GM21360 (cell line): ENCODE measurements at regions not wholly inside any gene's neighbourhood (a gene's known extent, or its start where the extent isn't known, plus 50 kb on each side); places are given as distances from the start of the nearest gene placed in this dataset.

Experiments used
- ATAC-seq: cut with Tn5 transposase; IDR thresholded peaks from one replicate; pipeline ENCODE4 v1.9.1; 2021; ENCODE audit warnings: mild to moderate bottlenecking, moderate library complexity; ENCODE audit not compliant: unreplicated experiment

DNA sequence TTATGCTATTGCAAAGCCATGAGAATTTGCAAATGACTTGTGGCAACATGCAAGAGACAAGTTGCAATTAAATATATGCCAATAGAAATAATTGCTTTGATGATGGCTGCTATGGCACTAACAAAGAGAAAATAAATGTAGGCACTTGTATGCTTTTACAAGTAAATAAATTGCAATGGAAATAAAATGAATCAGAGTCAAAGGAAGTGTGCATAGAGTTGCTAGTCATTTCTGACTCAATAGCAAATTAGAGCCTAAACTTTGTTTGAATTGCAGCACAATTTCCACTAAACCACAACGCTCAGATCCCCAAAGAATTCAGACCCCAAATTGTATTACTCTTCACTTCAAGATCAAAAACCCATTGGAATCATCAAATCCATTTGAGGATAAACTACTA is 792.1 kb upstream of the ARGLU1 start:
- ATAC-seq = no peak

DNA sequence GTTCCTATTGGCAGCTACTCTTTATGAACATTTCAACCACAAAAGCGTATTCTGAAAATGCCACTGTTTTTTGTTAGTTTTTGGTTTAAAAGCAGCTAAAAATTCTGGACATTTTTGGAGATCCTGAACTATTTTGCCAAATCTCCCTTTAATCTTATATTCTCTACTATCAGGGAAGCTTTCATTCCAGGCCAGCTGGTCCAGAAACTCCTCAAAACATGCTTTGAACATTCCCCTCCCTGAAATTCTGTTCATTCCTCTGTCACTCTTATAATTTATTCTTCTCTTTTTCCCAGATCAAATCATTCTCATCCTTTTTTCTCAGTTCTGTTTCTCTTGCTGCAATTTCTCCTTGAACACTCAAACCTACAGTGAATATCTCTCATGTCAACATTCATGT is 790.9 kb upstream of the ARGLU1 start:
- ATAC-seq = no peak

DNA sequence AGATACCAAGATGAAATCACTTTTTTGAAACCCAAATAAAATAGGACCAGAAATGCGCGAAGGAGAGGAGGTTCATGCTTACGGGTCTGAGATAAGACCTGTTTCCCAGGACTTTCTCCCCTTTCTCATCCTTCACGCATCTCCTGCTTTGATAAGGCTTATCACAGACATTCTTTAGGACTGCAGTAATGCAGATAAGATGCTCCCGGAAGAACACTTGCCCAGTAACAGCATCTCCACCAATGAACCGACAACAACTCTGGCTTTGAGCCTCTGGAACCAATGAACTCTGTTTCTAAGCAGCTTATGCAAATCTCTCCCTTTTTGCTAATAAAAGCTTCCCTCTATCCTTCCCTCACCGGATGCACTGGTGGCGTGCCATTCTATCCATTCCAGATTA is 783.4 kb upstream of the ARGLU1 start:
- no peak for ATAC-seq

DNA sequence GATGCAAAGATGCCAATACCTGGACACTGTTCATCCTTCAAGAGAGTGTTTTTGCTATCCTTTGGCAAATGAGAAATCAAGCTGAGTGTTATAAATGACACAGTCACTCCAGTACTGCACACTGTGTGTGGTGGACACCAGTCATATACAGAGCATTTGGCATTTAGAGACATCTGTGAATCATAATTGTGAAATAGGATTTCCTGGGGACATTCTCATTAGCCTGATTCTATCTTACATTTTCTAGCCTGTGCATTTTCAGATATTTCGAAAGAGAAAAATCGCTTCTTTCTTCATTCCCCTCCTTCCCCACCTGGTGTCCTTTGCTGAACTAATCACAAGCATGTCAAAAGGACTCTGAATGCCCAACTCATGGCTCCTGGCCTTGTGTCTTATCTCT is 781.0 kb upstream of the ARGLU1 start:
- no peak for ATAC-seq

DNA sequence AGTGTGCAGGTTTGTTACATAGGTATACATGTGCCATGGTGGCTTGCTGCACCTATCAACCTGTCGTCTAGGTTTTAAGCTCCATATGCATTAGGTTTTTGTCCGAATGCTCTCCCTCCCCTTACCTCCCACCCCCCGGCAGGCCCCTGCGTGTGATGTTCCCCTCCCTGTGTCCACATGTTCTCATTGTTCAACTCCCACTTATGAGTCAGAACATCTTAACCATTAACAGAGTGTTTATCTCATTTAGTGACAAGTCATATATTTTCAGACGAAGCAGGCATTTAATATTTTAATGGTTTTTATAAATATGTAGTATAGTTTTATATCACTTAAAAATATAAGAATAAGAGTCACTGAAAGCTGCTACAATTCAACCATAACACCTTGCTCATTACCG is 780.5 kb upstream of the ARGLU1 start:
- ATAC-seq = no peak

DNA sequence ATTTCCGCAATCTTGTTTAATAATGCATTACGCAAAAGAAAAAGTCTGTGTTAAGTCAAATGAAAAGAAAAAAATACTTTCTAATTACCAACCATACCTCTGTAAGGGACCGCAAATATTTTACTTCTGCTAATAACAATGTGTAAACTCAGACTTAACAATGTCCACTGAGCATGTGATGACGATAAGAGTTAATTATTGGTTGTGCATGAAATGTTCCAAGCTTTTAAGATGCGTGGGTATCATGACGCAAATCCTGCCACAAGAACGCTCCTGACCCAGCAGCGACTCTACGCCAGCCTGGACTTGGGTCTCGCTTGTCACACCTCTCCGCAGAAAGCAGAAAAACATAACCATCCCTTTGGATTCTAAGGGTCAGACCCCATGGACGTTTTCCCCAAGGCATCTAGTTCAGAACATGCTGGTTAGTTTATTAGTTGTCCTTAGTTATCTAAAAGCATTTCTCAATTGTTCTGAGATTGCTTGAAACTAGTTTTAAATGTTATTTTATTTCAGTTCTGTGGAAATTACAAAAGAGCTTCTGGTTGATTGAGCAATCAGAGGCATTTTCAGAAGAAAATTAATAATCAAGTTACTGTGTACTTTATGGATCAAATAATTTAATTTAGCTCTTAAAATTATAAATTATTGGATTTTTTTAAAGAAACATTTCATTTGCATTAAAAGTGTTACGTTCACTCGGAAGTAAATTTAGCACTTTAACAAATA is 779.9 kb upstream of the ARGLU1 start:
- no peak for ATAC-seq

DNA sequence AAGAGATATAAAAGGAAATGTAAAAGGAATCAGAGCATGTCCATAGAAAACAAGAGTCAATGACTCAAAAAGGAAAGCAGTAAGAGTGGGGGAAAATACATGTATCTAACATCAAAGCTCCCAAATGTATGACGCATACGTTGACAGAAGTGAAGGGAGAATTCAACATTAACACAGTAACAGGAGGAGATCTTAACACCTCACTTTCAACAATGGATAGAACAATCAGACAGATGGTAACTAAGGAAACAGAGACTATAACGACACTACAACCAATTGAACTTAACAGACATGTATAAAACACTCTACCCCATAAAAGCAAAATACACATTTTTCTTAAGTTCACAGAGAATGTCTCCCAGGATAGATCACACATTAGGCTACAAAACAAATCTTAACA is 774.8 kb upstream of the ARGLU1 start:
- no peak for ATAC-seq

DNA sequence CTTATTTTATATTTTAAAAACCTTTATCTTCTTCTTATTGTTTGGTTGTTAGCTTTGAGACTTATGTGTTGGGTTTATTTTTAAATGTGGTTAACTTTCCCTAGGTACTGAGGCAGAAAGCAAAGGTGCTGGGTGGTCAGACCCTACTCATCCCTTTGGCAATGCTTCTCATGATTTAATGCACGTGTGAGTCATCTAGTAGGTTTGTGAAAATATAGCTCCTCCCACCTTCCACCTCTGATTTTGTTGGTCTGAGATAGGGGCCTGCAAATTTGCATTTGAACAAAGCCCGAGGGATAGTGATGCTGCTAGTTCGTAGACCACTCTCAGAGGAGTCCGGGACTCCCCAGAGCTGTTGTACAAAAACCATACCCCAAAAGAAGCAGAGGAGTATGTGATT is 771.3 kb upstream of the ARGLU1 start:
- ATAC-seq = no peak

DNA sequence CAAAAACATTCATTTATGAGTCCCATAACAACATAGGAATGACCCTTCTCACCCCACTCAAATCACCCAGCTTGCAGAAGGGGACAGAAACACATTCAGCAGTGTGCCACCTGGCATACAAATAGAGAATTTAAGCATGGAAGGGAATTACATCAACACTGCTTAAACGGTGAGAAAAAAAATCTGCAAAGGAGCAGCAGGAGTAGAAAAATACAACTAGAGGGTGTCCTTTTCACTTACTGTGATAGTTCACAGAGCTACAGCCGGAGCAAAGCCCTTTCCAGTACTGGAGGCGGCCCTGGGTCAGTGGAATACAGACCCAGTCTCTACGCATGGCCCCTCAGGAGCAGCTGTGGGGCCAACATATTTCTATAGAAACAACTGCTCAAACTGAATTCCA is 764.3 kb upstream of the ARGLU1 start:
- no peak for ATAC-seq

DNA sequence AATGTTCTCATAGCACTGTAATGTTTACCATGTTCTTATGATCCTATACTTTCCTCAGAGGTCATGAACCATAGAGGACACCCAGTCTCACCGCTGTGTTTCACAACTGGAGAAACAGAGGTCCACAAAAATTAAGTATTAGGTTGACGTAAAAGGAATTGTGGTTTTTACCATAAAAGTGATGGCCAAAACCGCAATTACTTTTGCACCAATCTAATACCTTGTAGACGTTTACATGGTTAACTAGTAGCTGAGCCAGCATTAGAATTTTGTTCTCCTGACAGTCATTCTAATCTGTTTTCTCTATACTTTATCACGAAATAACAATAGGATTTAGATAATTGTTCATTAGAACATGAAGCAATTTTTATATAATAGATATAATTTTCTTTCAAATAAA is 763.4 kb upstream of the ARGLU1 start:
- ATAC-seq = no peak

DNA sequence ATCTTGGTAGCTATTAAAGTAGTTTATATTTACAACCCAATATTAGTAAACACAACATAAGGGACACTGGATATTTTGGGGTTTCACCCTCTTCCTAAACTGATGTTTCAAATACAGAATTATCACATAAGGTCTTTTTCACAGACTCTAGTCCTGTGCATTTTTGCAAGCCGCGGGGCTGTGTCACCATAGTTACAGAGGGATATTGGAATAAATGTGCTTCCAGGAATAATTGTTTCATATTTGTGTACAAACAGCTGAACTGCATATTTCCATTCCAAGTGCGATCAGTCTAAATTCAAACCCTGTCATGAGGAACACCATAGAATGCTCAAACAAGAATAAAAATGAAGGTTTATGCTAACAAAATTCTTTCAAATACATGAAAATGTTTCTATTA is 762.5 kb upstream of the ARGLU1 start:
- no peak for ATAC-seq

DNA sequence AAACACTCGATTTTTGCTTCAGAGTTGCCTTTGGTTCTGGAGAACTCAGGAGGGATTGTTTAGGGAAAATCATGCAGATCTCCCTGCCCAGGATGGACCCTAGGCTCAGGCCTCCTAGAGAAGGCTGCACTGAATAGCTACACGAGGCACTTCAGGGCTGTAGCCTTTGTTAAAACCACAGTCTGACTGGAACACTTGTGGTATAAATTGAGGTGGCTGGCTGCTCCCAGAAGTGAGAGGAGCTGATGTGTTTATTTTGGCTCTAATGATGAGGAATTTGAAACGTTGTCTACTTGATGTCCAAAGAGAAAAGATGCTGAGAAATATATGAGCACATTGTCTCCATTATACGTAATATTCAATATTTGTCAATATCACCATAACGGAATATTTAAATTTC is 762.1 kb upstream of the ARGLU1 start:
- ATAC-seq = no peak

DNA sequence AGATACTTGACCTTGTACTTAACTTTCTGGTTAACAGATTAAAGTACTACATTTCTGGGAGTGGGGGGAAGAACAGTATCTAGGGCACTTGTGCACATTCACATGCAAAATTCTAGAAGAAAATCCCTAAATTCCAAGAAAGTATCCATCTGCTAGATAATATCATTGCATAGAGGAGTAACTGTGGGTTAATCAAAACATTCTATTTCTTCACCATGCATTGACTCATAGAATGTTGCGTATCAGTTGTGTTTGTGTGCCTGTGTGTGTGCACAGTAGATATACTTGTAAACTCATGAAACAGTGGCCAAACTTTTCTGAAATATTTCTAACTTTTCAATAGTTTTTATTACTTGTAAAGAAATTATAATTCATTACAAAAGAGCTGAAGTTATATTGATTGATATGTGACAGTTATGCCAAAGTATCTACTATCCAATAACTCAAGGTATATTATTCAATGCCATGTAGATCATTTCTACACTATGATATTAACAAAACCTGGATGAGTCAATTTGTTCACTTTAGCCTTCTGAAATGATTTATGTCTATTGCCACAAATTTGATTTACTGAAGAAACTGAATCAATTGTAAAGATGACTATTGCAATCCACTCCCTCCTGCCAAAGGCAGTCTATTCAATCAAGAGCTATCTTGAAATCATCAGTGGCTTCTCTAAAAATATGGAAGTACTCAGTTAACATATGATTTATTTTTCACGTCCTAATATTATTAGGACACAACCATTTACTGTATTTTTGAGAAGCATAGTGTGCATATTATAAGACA is 756.7 kb upstream of the ARGLU1 start:
- ATAC-seq = no peak

DNA sequence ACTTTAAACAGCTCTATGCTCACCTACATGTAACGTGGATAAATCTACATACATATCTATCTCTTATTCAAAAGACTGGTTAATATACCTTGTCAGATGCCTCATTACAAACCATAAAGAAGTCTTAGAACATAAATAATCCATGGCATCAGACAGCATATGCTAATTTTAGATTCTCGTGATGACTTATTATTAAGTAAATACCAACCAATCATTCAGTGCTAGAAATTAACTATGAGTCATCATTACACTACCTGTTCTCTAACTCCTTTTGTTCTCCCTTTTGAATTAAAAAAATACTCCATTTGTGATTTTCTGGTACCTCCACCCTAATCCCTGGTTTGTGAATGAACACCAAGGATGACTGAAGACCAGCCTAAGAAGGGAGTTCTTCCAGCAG is 754.3 kb upstream of the ARGLU1 start:
- no peak for ATAC-seq

DNA sequence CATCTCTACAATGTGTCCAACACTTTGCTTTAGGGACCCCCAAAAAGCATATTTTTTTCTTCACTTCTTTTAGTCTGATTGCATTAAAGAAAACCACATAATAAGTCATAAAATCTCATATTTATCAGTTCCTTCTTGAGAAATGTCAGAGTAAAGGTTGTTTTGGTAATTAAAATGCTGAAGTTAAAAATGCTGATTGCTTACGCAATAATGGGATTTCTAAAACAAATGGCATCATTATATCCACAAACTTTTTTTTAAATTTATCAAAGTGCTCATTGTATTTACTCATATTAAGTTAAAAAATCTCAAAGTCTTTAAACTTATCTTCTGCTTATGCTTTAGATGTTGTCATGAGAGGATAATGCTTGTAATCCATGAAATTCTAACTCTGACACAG is 737.2 kb upstream of the ARGLU1 start:
- ATAC-seq = no peak

DNA sequence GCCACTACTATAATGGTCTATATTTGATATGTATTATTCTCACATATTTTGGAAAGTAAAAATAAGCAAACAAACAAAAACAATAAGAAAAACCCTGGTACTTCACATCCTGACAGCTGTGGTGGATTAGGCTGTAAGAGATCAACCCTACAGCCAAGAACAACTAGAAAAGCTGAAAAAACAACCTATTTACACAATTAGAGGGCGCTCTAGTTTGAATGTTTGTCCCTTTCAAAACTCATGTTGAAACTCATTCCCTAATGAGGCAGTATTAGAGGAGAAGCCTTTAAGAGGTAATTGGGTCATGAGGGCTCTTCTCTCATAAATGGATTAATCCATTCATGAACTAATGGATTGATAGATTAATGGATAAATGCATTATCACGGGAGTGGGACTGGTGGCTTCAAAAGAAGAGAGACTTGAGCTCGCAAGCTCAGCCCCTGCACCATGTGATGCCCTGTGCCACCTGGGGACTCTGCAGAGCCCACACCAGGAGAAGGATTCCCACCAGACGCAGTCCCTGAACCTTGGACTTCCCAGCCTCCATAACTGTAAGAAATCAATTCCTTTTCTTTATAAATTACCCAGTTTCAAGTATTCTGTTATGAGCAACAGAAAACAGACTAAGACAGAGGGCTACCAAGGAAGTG is 733.9 kb upstream of the ARGLU1 start:
- ATAC-seq = no peak

DNA sequence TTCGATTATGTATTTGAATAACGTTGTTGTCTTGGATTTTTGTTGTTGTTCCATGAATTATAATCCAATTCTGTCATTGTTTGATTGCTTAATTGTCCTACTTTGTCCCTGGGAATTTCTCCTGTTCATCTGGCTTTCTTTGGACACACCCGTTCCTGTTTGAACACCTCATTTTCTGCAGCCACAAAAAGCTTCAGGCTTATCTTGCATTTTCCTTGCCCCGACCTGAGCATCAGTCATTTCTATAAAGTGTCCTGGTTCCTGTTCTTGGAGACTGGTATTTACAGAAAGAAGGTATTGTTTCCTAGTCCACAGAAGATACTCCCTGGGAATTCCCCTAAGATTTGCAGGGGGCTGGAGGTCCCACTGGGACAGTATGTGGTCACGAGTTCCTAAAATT is 731.8 kb upstream of the ARGLU1 start:
- ATAC-seq = no peak

DNA sequence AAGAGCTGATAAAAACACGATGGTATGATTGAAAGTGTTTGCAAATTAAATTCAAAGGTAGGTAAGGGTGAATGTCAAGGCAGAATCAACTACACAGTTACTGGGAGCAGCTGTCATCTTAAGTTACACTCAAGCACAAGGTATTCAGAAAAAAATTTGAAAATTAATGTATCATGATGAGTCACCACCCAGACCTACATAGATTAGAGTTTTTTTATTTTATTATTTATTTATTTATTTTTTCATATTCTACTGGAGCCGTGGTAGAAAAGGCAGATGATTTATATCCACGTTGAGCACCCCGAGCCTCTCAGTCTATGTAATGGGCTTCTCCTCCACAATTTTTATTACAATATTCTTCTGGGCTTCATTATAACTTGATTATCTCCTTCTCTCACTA is 728.9 kb upstream of the ARGLU1 start:
- no peak for ATAC-seq

DNA sequence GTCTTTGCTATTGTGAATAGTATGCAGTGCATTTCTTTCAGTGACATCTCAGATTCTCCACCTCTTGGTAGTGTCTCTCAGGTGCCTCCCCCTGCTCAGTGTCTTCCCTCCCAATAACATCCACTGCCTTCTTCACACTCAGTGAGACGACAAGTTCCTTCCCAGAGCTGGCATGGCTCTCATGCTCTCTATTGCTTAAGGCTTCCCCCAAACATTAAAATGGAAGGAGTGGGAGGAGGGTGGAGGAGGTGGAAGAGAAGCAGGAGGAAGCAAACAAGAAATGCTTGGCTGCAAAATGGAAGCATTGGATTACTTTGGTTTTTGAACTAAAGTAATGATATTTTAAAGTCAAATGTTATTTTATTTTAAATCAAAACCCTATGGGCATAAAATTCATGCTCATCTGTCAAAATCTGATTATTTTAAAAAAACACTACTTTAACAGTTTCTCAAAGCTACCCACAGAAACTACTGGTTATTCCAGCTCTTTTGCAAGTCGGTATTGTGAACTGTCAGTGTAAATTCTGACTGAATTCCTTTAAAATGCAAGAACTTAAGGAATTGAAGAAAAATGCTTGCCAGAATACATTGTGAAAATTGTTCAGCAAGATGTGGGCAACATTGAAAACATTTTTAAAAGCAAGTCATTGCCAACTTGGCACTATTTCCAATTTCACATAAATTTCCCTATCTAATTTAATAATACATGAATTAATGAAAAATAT is 727.6 kb upstream of the ARGLU1 start:
- no peak for ATAC-seq

DNA sequence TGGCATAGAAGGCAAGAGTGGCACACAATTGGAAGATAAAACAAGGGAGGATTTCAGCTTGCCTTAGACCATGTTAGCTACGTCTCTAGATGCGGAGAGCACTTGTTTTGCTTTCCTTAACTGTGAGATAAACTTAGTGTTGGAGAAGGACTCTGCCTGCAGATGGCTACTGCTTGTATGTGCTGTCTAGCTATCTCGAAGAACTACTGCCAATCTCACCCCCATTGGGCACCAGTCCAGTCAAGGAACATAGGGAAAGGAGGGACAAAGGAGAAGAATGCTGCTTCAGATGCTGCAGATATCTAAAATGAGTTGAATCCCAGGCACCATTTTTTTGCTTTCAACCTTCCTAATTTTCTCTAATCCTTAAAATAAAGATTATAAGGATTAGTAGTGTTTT is 726.0 kb upstream of the ARGLU1 start:
- no peak for ATAC-seq

DNA sequence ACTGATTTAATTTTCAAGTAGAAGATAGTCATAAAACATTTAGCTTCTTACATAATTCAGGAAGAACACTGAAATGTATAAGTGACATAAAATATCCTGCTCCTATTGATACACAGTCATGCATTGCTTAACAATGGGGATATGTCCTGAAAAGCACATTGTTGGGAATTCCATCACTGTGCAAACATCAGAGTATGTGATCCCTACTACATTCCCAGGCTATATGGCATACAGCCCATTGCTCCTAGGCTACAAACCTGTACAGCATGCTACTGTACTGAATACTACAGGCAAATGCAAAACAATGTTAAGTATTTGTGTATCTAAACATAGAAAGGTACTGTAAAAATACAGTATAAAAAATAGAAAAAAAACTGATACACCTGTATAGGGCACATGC is 723.9 kb upstream of the ARGLU1 start:
- no peak for ATAC-seq

DNA sequence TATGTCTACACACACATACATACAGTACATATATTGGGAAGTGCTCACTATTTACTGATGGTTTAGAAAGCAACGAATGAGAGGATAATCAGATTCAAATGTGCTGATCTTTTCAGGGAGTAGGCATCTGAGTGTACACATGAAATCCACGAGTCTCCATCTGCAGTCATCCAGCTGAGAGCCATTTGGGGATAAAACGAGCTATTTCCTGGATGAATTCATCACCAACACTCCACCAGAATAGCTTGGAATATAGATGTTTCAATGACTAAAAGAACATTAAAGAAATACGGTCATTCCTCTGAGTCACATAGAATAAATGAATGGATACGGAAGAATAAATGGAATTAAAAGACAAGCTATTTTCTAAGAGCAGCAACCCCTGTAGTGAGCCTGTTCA is 721.6 kb upstream of the ARGLU1 start:
- no peak for ATAC-seq
